C4-2B (cell line): ENCODE measurements at regions not wholly inside any gene's neighbourhood (a gene's known extent, or its start where the extent isn't known, plus 50 kb on each side); places are given as distances from the start of the nearest gene placed in this dataset.

Experiments used
- H3K27ac ChIP-seq: fragments of 450-650 bp; 2 replicates; pipeline ENCODE4 v1.5.1; 2017
- CTCF ChIP-seq: fragments of 450-650 bp; conservative IDR thresholded peaks from 2 replicates; pipeline ENCODE4 v1.5.1; 2017; ENCODE audit warnings: mild to moderate bottlenecking
- ZFX ChIP-seq: fragments of 450-650 bp; IDR thresholded peaks from 2 replicates; pipeline ENCODE4 v1.6.1; 2017

DNA sequence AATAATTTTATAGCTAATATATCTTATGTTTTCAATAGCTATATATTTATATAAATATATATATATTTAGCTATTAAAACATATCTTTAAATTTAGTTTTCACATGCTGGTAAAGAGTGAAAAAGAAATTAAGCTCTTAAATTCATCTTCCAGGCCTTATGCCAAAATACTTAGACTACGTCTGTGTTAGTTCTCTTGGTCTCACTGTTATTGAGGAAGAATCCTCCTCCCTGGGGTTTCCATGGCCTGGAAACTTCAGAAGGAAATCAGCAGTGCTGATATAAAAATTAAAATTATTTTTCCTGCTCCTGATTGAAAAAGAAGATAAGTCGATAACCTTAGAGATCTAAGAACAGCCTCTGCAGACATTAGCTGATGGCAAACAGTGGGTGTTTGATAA is 225.1 kb upstream of the LMCD1 start:
- no peak overlapping the region for H3K27ac ChIP-seq
- no peak for TF ChIP-seq CTCF
- TF ChIP-seq ZFX = no peak

- peak; percentile 6; the same call in 1 of the 2 replicates for TF ChIP-seq CTCF
- no peak for TF ChIP-seq ZFX
- H3K27ac ChIP-seq = no peak overlapping the region
Measured at GRCh38 chr3:8278448-8278847, 223.2 kb upstream of the LMCD1 start.

DNA sequence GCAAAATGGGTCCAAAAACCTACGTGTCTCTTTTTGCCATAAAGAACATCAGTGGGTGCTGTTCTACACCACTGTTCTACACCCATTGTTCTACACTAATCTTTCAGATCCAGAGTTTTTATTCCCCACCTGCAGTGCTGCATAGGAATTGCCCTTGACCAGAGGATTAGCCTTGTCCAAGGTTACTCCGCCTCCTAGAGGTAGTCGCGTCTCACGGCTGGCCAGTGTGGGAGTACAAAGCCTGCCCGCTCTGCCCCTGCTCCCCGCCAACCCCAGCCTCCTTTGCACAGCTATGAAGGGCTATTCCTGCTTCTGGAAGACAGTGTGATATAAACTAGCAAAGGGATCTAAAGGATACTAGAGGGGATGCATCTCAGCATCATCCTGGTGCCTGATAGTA is 222.1 kb upstream of the LMCD1 start:
- TF ChIP-seq ZFX (no peak), CTCF (no peak)
- no peak overlapping the region for H3K27ac ChIP-seq

DNA sequence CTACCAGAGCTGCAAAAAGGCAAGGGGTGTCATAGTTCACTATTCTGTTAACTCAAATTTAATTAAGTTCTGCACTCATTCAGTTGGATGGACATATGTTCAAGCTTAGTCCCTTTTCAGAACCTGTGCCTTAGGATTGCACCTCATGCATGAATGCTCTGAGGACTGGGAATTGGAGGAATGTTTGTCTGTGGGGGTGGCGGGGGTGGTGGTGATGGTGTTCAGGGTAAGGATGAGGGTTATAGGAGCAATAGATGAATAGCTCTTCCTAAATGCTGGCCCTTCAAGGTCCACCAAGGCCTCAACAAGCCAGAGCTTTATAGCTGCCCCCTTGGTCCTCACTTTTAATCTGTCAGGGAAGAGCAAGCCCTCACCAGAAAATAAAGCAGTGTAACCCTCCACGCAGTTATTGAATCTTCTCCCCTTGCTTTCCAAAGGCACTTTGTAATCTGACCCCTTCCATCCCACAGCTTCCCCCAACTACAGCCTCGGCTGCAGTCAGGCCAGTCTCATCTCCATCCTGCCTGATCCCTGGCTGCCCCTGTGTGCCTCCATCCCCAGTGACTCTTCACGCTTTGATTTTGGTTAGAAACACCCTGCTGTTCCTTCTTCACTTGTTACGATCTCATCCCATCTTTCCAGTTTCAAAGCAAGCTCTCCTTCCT is 221.6 kb upstream of the LMCD1 start:
- TF ChIP-seq ZFX = no peak
- TF ChIP-seq CTCF = no peak
- no peak overlapping the region for H3K27ac ChIP-seq

DNA sequence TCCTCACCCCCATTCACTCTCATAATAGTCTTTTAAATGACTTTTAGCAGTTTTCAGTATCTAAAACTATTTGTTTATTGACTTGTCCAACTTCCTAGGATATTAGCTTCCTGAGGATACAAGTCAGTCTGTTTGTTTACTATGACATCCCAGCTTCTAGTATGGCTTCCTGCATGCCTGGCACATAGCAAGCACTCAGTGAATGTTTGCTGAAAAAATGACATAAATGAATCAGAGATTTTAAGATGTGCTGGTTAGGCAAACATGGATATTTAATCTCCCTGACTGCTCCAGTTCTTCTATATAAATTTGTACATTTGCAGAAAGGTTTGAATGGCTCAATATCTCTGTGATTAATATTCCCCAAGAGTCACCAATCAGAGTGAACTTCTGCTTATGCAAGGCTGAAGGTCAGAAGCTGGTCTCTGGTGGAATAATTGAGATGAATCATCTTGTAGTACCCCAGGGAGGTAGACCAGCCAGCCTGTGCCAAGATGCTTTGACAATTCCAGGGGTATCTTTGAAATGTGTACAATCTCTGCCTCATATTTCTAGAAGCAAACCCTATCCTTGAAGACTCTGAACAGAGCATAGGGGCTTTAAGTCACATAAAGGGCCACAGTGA is 219.0 kb upstream of the LMCD1 start:
- TF ChIP-seq CTCF = no peak
- no peak for TF ChIP-seq ZFX

GRCh38 chr3:8283193-8283592 is 218.4 kb upstream of the LMCD1 start:
- peak overlapping the region; percentile 48; the same call in 1 of the 2 replicates for H3K27ac ChIP-seq
- TF ChIP-seq CTCF (no peak), ZFX (no peak)

More for the DNA sequence above, 219.0 kb upstream of the LMCD1 start:
- peak overlapping the region; percentile 48; the same call in 1 of the 2 replicates for H3K27ac ChIP-seq

- TF ChIP-seq ZFX (no peak), CTCF (no peak)
- no peak overlapping the region for H3K27ac ChIP-seq
Measured at GRCh38 chr3:8286086-8286485, 215.5 kb upstream of the LMCD1 start.
